Ureter (tissue), 1 donor: ENCODE measurements at regions not wholly inside any gene's neighbourhood (a gene's known extent, or its start where the extent isn't known, plus 50 kb on each side); places are given as distances from the start of the nearest gene placed in this dataset.
"Not testable (repeated sequence)": the region's sequence is repeated elsewhere in the genome, so short reads cannot be mapped to it uniquely, and the experiment has no call there.

Experiments
- DNase-seq: peaks from one replicate; pipeline ENCODE4 v3.0.0-alpha.2; 2020; ENCODE audit warnings: low spot score
- donor health status: DM: yes; HTN: yes; CAD: no.

GRCh38 chr2:128645631-128646030 is 327.0 kb upstream of the HS6ST1 start:
- peak; percentile 30 for DNase-seq

GRCh38 chr2:128646091-128646490 is 327.4 kb upstream of the HS6ST1 start:
- DNase-seq: peak; percentile 32

- DNase-seq: peak; percentile 37
Observed at GRCh38 chr2:128646691-128647090, 328.0 kb upstream of the HS6ST1 start.

GRCh38 chr2:128651000-128651399 is 332.3 kb upstream of the HS6ST1 start:
- no peak for DNase-seq

GRCh38 chr2:128654408-128654807 is 335.7 kb upstream of the HS6ST1 start:
- DNase-seq: no peak

GRCh38 chr2:128660836-128661235 is 342.2 kb upstream of the HS6ST1 start:
- no peak for DNase-seq

GRCh38 chr2:128661311-128661710 is 342.6 kb upstream of the HS6ST1 start:
- DNase-seq: no peak

GRCh38 chr2:128662051-128662471 is 343.4 kb upstream of the HS6ST1 start:
- no peak for DNase-seq

GRCh38 chr2:128663371-128664050 is 344.8 kb upstream of the HS6ST1 start:
- DNase-seq: no peak

GRCh38 chr2:128664499-128664971 is 345.9 kb upstream of the HS6ST1 start:
- DNase-seq: no peak

GRCh38 chr2:128665113-128665512 is 346.4 kb upstream of the HS6ST1 start:
- DNase-seq: no peak

- no peak for DNase-seq
Observed at GRCh38 chr2:128666596-128666995, 347.9 kb upstream of the HS6ST1 start.

- no peak for DNase-seq
Observed at GRCh38 chr2:128667391-128667790, 348.7 kb upstream of the HS6ST1 start.

- no peak for DNase-seq
Observed at GRCh38 chr2:128668946-128669345, 350.3 kb upstream of the HS6ST1 start.

- no peak for DNase-seq
Observed at GRCh38 chr2:128670066-128670465, 351.4 kb upstream of the HS6ST1 start.

GRCh38 chr2:128671981-128672757 is 353.5 kb upstream of the HS6ST1 start:
- not testable (repeated sequence) for DNase-seq

- not testable (repeated sequence) for DNase-seq
Observed at GRCh38 chr2:128679680-128680079, 361.0 kb upstream of the HS6ST1 start.

GRCh38 chr2:128681507-128681906 is 362.8 kb upstream of the HS6ST1 start:
- no peak for DNase-seq

- no peak for DNase-seq
Observed at GRCh38 chr2:128682266-128682665, 363.6 kb upstream of the HS6ST1 start.

- no peak for DNase-seq
Observed at GRCh38 chr2:128682729-128683284, 364.1 kb upstream of the HS6ST1 start.

- no peak for DNase-seq
Observed at GRCh38 chr2:128684523-128684922, 365.9 kb upstream of the HS6ST1 start.

GRCh38 chr2:128685841-128686496 is 367.3 kb upstream of the HS6ST1 start:
- DNase-seq: no peak
